Smooth muscle cell (in vitro differentiated cells): ENCODE measurements at regions not wholly inside any gene's neighbourhood (a gene's known extent, or its start where the extent isn't known, plus 50 kb on each side); places are given as distances from the start of the nearest gene placed in this dataset.
"Not testable (repeated sequence)": the region's sequence is repeated elsewhere in the genome, so short reads cannot be mapped to it uniquely, and the experiment has no call there.

Experiments
- DNase-seq: peaks from one replicate; lab custom pipeline; 2025; ENCODE audit not compliant: unreplicated experiment; lab: John Stamatoyannopoulos, UW
- H2AFZ ChIP-seq: fragments of 200-600 bp; sonication (generic); 2 replicates; pipeline ENCODE4 v1.6.0; 2016; ENCODE audit warnings: antibody characterized with exemption, low read depth, mild to moderate bottlenecking
- H3F3A ChIP-seq: fragments of 200-600 bp; sonication (generic); 2 replicates; pipeline ENCODE4 v1.6.0; 2017; ENCODE audit warnings: antibody characterized with exemption, low read depth
- H3K27ac ChIP-seq: fragments of 200-600 bp; sonication (generic); 2 replicates; pipeline ENCODE4 v1.5.1; 2016; ENCODE audit warnings: low read depth, mild to moderate bottlenecking
- H3K27me3 ChIP-seq: fragments of 200-600 bp; sonication (generic); 2 replicates; pipeline ENCODE4 v1.6.1; 2016; ENCODE audit warnings: low read depth, mild to moderate bottlenecking
- H3K36me3 ChIP-seq: fragments of 200-600 bp; sonication (generic); 2 replicates; pipeline ENCODE4 v1.5.1; 2016; ENCODE audit warnings: low read depth
- H3K4me1 ChIP-seq: fragments of 200-600 bp; sonication (generic); 2 replicates; pipeline ENCODE4 v1.5.1; 2016; ENCODE audit warnings: low read depth
- H3K4me2 ChIP-seq: fragments of 200-600 bp; sonication (generic); 2 replicates; pipeline ENCODE4 v1.6.0; 2016; ENCODE audit warnings: mild to moderate bottlenecking
- H3K4me3 ChIP-seq: fragments of 200-600 bp; sonication (generic); 2 replicates; pipeline ENCODE4 v1.5.1; 2016; ENCODE audit warnings: mild to moderate bottlenecking
- H3K79me2 ChIP-seq: fragments of 200-600 bp; sonication (generic); 2 replicates; pipeline ENCODE4 v1.6.0; 2016; ENCODE audit warnings: low read depth, mild to moderate bottlenecking
- H3K9ac ChIP-seq: fragments of 200-600 bp; sonication (generic); 2 replicates; pipeline ENCODE4 v1.6.0; 2016; ENCODE audit warnings: low read depth
- H3K9me3 ChIP-seq: fragments of 200-600 bp; sonication (generic); replicated peaks from 2 replicates; pipeline ENCODE4 v1.5.1; 2016; ENCODE audit warnings: low read depth
- H4K20me1 ChIP-seq: fragments of 200-600 bp; sonication (generic); 2 replicates; pipeline ENCODE4 v1.6.0; 2016; ENCODE audit warnings: low read depth
- CTCF ChIP-seq: fragments of 200-600 bp; sonication (generic); IDR thresholded peaks from 2 replicates; pipeline ENCODE4 v1.5.1; 2017; ENCODE audit warnings: borderline replicate concordance, mild to moderate bottlenecking, antibody characterized with exemption; ENCODE audit not compliant: insufficient read depth, poor library complexity, severe bottlenecking
- WGBS: methylation state at CpG from one replicate; pipeline ENCODE4 v1.1.7; 2016; ENCODE audit warnings: low lambda C conversion rate; 5-methylcytosine and 5-hydroxymethylcytosine counted together

GRCh38 chr10:33966946-33967345 is 632.5 kb upstream of the NRP1 start:
- no peaks in the 10 kb centered on the region for H3K27me3 ChIP-seq
- H3K4me1 ChIP-seq: no peaks in the 10 kb centered on the region
- no peak overlapping the region for H3K9ac ChIP-seq
- no peaks in the 10 kb centered on the region for H3K36me3 ChIP-seq
- WGBS: 97% methylated on average over 4 of the region's 4 CpGs
- TF ChIP-seq CTCF: no peak
- no peak overlapping the region for H2AFZ ChIP-seq
- no peaks in the 10 kb centered on the region for H4K20me1 ChIP-seq
- H3F3A ChIP-seq: no peaks in the 10 kb centered on the region
- DNase-seq: no peak
- no peaks in the 10 kb centered on the region for H3K79me2 ChIP-seq
- no peak overlapping the region for H3K27ac ChIP-seq
- H3K4me3 ChIP-seq: no peak overlapping the region
- H3K4me2 ChIP-seq: no peak overlapping the region
- no peaks in the 10 kb centered on the region for H3K9me3 ChIP-seq

- DNase-seq: no peak
- Histone ChIP-seq H3K4me3 (no peak overlapping the region), H3K4me2 (no peak overlapping the region), H3K79me2 (no peaks in the 10 kb centered on the region), H3F3A (no peaks in the 10 kb centered on the region), H3K4me1 (no peaks in the 10 kb centered on the region), H3K27ac (no peak overlapping the region), H2AFZ (no peak overlapping the region), H3K36me3 (no peaks in the 10 kb centered on the region), H3K9me3 (no peaks in the 10 kb centered on the region), H3K27me3 (no peaks in the 10 kb centered on the region), H3K9ac (no peak overlapping the region), H4K20me1 (no peaks in the 10 kb centered on the region)
- WGBS: 96% methylated on average over 6 of the region's 6 CpGs
- no peak for TF ChIP-seq CTCF
Measured at GRCh38 chr10:33965795-33966581, 631.5 kb upstream of the NRP1 start.

DNA sequence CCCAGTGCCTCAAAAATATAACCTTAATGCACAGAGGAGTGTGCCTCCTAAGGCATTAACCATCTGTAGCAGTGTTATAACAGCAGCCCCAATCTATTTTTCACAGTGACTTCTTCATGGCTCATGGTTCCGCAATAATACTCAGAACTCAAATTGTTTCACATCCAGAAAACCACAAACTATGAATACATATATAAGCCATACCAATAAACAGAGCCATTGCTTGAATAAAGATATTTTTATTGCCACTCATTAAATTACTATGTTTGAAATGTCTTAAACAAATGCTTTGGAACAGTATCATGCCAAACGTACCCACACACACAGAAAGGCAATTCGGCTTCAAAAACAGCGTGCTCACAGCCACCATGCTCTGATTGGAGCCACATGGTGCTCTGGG is 629.3 kb upstream of the NRP1 start:
- no peaks in the 10 kb centered on the region for H4K20me1 ChIP-seq
- TF ChIP-seq CTCF: no peak
- H3K27ac ChIP-seq: no peak overlapping the region
- H3F3A ChIP-seq: no peaks in the 10 kb centered on the region
- no peaks in the 10 kb centered on the region for H3K79me2 ChIP-seq
- no peaks in the 10 kb centered on the region for H3K27me3 ChIP-seq
- H3K9me3 ChIP-seq: no peaks in the 10 kb centered on the region
- H3K4me1 ChIP-seq: no peaks in the 10 kb centered on the region
- H2AFZ ChIP-seq: no peak overlapping the region
- WGBS: 95% methylated on average over 4 of the region's 4 CpGs
- H3K36me3 ChIP-seq: no peaks in the 10 kb centered on the region
- H3K4me2 ChIP-seq: no peak overlapping the region
- H3K9ac ChIP-seq: no peak overlapping the region
- no peak for DNase-seq
- H3K4me3 ChIP-seq: no peak overlapping the region

DNA sequence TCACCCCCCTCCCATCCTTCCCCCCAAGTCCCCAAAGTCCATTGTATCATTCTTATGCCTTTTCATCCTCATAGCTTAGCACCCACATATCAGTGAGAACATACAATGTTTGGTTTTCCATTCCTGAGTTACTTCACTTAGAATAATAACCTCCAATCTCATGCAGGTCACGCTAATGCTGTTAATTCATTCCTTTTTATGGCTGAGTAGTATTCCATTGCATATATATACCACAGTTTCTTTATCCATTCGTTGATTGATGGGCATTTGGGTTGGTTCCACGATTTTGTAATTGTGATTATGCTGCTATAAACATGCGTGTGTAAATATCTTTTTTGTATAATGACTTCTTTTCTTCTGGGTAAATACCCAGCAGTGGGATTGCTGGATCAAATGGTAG is 621.9 kb upstream of the NRP1 start:
- not testable (repeated sequence) for H3F3A ChIP-seq, H3K36me3 ChIP-seq, H3K27me3 ChIP-seq, H3K9me3 ChIP-seq, H3K4me3 ChIP-seq, H3K9ac ChIP-seq, H3K4me2 ChIP-seq, H3K27ac ChIP-seq, H3K4me1 ChIP-seq, H2AFZ ChIP-seq, DNase-seq, H4K20me1 ChIP-seq, H3K79me2 ChIP-seq
- WGBS: 86% methylated on average over 4 of the region's 4 CpGs
